ENCODE measurements at regions not wholly inside any gene's neighbourhood (a gene's known extent, or its start where the extent isn't known, plus 50 kb on each side); places are given as distances from the start of the nearest gene placed in this dataset.

DNA sequence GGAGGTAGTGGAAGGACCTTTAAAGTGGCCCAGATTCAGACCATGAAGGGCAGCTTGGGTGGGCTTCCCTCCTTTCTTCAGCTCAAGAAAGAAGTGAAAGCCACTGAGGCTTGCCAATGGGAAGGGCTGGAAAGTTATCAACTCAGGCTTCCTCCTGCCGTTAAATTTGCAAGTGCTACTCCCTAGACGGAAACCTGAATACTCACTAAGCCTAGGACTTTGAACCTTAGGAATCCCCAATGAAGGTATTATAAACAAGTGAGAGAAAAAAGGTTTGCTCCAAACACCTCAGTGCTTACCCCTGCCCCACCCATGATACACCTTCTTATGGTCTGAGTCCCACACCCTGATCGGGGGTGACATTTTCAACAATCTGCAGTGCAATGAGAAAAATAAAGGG is 396.4 kb downstream of the SHQ1 start:
- DNase-seq, result no peak

GRCh38 chr3:72449551-72449950 is 398.7 kb downstream of the SHQ1 start:
- no peak for DNase-seq

DNA sequence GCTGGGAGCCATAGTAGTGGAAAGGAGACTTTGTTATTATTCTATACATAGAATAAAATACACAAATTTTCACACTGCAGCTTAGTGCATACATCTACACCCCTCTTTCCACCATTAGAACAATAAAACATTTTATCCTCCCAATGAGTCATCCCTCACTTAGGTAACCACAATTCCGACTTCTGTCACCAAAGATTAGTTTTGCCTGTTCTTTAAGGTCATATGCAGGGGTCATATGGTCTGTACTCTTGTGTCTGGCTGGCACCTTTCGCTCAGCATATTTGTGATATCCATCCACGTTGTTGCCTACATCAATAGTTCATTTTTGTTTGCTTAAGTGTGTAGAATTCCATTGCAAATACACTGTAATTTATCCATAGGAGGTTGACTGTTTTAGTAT is 399.4 kb downstream of the SHQ1 start:
- no peak for DNase-seq

DNA sequence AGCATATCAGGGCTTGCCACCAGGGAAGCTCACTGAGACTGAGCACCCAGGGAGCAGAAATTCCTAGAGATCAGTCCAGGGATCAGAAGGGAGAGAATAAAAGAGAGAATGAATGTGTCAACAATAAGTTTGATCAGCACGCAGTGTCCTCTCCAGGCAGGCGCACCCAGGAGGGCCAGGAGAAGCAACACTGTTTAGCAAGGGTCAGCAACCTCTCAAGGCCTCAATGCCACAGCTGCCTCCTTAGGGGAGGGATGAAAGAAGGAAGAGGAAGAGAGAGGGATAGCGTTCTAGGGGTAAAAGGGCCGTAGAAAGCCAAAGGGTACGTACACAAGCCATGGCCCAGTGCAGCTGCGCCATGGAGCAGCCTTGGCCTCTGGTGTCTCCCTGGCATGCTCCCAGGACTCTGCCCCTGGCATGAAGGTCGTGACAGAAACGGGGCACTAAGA is 399.8 kb downstream of the SHQ1 start:
- no peak for DNase-seq

GRCh38 chr3:72447059-72447946 is 400.9 kb downstream of the SHQ1 start:
- DNase-seq, result peak; percentile 56

GRCh38 chr3:72446218-72447058 is 401.8 kb downstream of the SHQ1 start, which contains the start of gene RYBP:
RYBP (minus strand) TSS chr3:72446621.
- DNase-seq, result no peak

DNA sequence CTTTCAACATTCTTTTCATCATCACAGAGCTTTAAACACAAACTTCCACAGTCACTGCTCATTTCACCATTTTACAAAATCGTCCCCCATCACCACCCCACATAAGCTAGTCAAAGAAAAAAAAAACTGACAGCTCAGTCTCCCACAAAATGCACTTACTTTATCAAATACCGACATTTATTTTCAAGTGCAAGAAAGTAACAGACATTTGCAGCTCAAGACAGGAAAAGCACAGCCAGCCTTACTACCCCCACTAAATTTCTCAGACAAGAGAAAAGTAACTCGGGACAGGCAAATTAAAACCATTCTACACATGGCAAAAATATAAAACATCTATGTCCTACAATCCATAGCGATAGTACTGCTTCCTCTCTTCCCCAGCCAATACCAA is 402.4 kb downstream of the SHQ1 start:
- DNase-seq, result no peak

DNA sequence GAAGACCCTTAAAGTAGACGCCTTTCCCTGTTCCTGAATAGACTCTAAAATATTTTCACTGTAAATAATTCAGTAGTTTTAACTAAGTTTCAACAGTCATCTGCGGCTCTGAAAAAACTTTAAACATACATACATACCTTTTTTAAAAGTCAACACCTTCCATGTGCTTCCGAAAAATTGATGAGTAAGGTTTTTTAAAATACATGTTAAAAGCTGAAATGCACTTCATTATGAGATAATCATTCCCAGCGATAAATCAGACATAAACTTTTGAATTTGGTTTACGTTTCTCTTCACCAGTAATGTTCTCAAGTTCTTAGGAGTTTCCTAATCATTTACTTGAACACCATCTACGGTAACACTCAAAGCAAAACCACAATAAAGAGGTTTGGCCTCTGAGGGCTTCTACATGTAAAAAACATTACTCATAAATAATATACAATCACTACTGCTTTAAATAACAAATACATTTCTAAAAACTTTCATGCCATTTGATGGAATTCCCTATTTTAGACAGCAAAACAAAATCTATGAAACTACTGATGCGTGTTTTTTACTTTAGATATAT is 403.5 kb downstream of the SHQ1 start:
- DNase-seq, result no peak

GRCh38 chr3:72442759-72443158 is 405.5 kb downstream of the SHQ1 start:
- DNase-seq, result no peak

DNA sequence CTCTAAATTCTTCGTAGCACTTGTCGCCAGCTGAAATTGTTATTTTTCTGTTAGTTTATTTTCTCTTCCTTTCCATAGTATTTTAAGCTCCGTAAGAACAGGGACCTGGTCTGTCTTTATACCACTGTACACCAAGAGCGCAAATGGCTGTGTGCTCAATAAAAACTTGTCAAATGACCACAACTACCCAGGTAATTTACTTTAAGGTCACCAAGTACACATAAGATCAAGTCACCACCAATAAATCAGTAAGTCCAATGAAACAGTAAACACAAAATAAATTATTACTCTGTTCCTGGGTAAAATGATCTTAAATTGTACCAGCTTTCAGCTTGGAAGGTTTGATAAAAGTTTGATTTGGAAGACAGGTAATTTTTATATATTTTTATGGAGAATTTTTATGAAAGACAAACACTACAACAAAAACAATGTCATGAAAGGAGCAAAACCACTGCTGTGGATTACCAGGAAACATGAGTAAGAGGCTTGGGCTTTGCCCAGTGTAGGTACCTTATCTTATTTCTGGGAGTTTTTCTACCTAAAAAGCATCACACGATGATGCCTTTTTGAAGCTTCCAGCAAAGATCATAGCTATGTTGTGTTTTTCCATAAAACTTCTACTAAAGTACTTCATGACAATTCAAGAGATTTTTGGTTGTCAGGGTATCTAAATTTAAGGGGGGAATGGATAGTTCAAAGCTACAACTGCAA is 406.8 kb downstream of the SHQ1 start:
- no peak for DNase-seq

DNA sequence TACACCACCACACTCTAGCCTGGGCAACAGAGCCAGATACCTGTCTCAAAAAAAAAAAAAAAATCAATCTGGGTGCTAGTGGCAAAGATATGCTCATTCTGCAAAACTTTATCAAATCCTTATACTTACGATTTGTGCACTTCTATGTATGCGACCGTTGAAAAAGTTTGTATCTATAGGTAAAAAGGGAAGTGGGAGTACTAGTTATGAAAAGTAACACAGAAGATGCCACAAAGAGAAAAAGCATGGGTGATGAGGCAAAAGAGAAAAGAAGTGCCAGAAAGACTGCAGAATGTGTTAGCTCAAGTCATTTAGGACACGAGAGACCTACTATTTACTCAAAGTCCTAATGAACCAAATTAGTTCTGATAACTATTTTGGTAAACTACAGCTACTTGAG is 407.8 kb downstream of the SHQ1 start:
- no peak for DNase-seq

DNA sequence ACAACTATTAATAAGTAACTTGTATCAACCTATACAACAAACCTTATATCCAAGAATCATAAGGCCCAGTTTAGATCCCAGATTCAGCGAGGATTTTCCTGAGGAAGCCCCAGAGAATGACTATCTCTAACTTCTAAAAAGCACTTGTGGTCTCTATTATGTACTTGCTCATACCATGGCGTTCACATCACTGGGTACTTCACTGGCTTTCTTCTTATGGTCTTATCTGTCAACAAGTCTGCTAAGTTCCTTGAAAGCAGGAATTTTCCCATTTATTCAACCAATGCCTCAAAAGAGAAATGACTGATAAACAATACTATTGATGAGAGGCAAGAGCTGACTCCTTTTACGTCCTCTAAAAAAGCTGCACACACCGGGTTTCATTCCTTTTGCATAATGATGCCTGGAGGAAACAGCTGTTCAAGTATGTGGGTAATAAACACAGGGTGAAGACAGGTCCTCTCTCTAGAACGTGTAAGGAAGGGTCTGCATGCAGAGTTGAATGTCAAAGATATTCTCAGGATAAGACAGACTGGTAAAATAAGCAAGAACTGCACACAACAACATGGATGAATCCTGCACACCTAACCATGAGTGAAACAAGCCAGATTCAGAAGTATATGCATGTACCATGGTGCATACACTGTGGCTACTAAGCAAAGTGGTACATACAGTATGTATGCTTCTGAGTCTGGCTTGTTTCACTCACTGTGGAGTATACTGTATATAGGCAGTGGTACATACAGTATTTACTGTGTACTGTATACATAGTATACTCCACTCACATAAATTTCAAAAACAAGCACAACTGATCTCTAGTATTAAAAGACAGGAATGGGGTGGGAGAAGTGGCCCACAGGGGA is 408.7 kb downstream of the SHQ1 start:
- DNase-seq, result no peak

DNA sequence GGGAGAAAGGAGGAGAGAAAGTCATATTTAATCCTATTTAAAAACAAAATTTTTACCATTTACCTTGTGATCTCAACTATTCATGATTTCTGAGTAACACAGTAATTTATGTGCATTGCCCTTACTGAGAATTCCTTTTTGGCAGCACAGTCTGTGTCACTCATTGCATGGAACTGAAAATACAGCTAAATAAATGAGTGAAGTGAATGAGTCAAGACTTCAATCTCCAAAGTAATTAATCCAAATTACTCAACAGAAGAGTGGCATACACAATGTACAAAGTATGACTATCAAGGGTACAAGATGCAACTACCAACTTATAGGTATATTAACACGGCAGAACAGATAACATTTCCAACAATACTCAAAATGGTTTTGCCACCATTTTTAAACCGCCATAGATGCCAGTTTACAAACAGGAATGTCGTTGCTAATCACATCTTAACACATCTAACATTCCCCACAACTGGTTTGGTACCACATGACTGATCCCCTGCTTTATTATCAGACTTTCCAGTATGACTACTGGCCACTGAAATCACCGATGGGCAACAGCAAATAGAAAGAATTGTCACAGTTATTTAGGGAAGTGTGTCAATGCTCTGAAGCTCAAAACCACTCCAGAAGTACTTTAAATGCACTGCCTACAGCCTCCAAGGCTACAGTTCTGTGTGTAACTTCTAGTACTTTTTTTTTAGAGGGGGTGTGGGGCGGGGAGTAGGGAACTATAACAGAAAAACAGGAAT is 410.4 kb downstream of the SHQ1 start:
- DNase-seq, result no peak

DNA sequence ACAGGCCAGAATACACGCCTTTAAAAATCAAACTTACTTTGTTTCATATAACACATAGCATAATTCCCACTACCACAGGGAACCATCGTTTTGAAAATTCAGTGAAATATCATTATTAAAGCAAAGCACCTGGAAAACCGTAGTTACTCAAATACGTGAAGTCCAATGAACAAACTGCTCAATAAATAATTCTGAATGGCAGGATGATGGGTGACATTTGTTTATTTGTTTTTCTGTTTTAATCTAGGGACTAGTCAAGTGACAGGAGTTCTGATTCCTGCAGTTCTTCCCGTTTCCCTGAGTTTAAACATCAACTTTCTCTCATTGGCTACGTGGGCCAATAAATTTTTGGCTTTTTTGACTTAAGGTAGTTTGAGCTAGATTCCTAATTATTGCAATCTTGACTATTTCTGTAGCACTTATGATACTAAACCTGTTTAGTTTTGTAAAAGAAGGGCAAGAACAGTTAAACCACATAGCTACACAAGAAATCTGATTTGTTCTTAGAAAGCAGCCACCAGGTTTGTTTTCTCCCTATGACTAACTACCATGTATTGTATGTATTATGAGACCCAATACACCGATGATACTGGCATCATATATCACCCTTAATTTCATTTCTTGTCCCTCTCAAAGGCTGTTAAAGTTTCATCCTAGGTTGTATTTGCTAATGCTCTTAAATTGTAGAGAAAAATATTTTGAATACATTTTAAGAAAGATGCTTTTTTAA is 411.2 kb downstream of the SHQ1 start:
- DNase-seq, result no peak

GRCh38 chr3:72434296-72434695 is 413.9 kb downstream of the SHQ1 start:
- DNase-seq, result no peak

DNA sequence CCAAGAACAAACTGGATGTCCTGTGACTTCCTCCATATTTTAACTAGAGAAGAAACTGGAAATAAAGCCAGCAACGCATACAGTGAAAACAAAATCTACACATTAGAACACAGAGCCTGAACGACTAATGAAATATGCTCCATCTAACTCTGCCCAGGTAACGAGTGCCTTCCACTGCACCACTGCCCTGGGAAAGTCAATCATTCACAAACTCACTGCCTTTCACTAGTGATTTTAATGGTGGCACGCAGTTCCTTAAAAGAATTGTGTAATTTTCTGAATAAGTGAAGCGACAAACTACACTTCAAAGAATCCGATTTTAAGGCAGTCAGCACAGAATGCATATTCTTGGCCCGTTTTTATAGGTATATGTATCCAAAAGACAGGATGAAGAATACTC is 416.0 kb downstream of the SHQ1 start:
- DNase-seq, result no peak

DNA sequence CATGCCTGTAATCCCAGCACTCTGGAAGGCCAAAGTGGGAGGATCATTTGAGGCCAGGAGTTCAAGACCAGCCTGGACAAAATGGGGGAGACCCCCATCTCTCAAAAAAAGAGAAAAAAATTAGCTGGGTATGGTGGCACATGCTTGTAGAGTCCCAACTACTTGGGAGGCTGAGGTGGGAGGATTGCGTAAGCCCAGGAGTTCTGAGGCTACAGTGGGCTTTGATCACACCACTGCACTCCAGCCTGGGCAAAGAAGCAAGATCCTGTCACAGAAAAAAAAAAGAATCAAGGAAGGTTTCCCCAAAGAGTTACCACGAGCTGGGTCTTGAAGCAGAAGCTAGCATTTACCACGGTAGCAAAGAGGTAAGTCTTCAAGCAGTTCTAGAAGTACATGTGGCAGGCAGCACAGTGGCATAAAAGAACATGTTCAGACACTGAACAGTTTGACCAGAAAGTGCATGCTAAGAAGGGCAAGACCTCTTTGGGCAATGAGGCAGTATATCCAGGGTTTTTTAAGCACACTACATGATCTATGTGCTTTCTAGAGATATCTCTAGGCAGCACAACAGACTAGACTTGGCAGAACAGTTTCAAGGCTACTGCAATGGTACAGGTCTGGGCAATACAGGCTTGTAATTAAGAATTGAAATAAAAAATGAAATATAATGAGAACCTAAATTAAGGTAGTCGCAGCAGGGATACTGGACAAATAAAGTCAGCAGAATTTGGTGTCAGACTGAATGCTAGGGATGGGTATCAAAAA is 418.5 kb downstream of the SHQ1 start:
- DNase-seq, result no peak

GRCh38 chr3:72428803-72429202 is 419.4 kb downstream of the SHQ1 start:
- no peak for DNase-seq

GRCh38 chr3:72427624-72428023 is 420.6 kb downstream of the SHQ1 start:
- DNase-seq, result no peak

Data from NCI-H526 treated with DMSO at 0.1 percent for 48 hours (cell line).